HFFc6 (cell line): ENCODE measurements at regions not wholly inside any gene's neighbourhood (a gene's known extent, or its start where the extent isn't known, plus 50 kb on each side); places are given as distances from the start of the nearest gene placed in this dataset.

ENCODE experiments used
- DNase-seq: peaks from one replicate; pipeline ENCODE4 v3.0.0-alpha.2; 2018
- H3K27ac Mint-ChIP-seq: 2 replicates; pipeline ENCODE4 v1.8.0; 2020; ENCODE audit warnings: mild to moderate bottlenecking, mixed read lengths
- H3K27me3 Mint-ChIP-seq: 2 replicates; pipeline ENCODE4 v1.8.0; 2021; ENCODE audit warnings: mild to moderate bottlenecking, moderate library complexity, mixed read lengths; ENCODE audit not compliant: insufficient read depth
- H3K36me3 Mint-ChIP-seq: 2 replicates; pipeline ENCODE4 v1.8.0; 2021; ENCODE audit warnings: low read depth, mixed read lengths
- H3K4me1 Mint-ChIP-seq: 2 replicates; pipeline ENCODE4 v1.8.0; 2020; ENCODE audit warnings: low read depth, mixed read lengths
- H3K4me3 Mint-ChIP-seq: 2 replicates; pipeline ENCODE4 v1.8.0; 2020; ENCODE audit warnings: mild to moderate bottlenecking, moderate library complexity, mixed read lengths
- H3K9me3 Mint-ChIP-seq: 2 replicates; pipeline ENCODE4 v1.8.0; 2020; ENCODE audit warnings: mild to moderate bottlenecking, mixed read lengths
- CTCF ChIP-seq: fragments of 200-600 bp; sonication (generic); IDR thresholded peaks from 2 replicates; pipeline ENCODE4 v1.5.0; 2021; ENCODE audit warnings: antibody characterized with exemption, mild to moderate bottlenecking

GRCh38 chr13:75231235-75231634 is 250.7 kb downstream of the TBC1D4 start:
- Mint-ChIP-seq H3K36me3 (no peaks in the 10 kb centered on the region), H3K9me3 (no peaks in the 10 kb centered on the region), H3K4me3 (no peak overlapping the region), H3K27me3 (peaks cover 9% of the 10 kb centered on the region), H3K4me1 (peaks cover 20% of the 10 kb centered on the region), H3K27ac (no peak overlapping the region)
- TF ChIP-seq CTCF, result no peak
- DNase-seq, result no peak

- Mint-ChIP-seq H3K4me1 (peaks cover 25% of the 10 kb centered on the region), H3K36me3 (peaks cover 1% of the 10 kb centered on the region; the same call in 1 of the 2 replicates), H3K4me3 (peak overlapping the region; percentile 15; the same call in 1 of the 2 replicates), H3K9me3 (no peaks in the 10 kb centered on the region), H3K27me3 (peaks cover 5% of the 10 kb centered on the region), H3K27ac (peak overlapping the region; percentile 76)
- TF ChIP-seq CTCF, result no peak
- DNase-seq, result peak; percentile 93
Measured at GRCh38 chr13:75226733-75227435, 255.1 kb downstream of the TBC1D4 start.

GRCh38 chr13:75226092-75226491 is 255.9 kb downstream of the TBC1D4 start:
- DNase-seq, result no peak
- peaks cover 2% of the 10 kb centered on the region for H3K27me3 Mint-ChIP-seq
- TF ChIP-seq CTCF, result no peak
- peaks cover 25% of the 10 kb centered on the region for H3K4me1 Mint-ChIP-seq
- H3K4me3 Mint-ChIP-seq, result no peak overlapping the region
- peak overlapping the region; percentile 76; the same call in 1 of the 2 replicates for H3K27ac Mint-ChIP-seq
- H3K36me3 Mint-ChIP-seq, result peaks cover 4% of the 10 kb centered on the region; the same call in 1 of the 2 replicates
- H3K9me3 Mint-ChIP-seq, result no peaks in the 10 kb centered on the region

- TF ChIP-seq CTCF, result no peak
- Mint-ChIP-seq H3K4me3 (no peak overlapping the region), H3K27ac (no peak overlapping the region), H3K9me3 (no peaks in the 10 kb centered on the region), H3K4me1 (peaks cover 25% of the 10 kb centered on the region), H3K36me3 (peaks cover 4% of the 10 kb centered on the region; the same call in 1 of the 2 replicates), H3K27me3 (peaks cover 7% of the 10 kb centered on the region)
- no peak for DNase-seq
Measured at GRCh38 chr13:75225288-75226032, 256.5 kb downstream of the TBC1D4 start.

GRCh38 chr13:75224053-75224742 is 257.8 kb downstream of the TBC1D4 start:
- DNase-seq, result no peak
- H3K36me3 Mint-ChIP-seq, result peaks cover 4% of the 10 kb centered on the region; the same call in 1 of the 2 replicates
- H3K4me1 Mint-ChIP-seq, result peaks cover 35% of the 10 kb centered on the region
- no peak overlapping the region for H3K27ac Mint-ChIP-seq
- H3K9me3 Mint-ChIP-seq, result no peaks in the 10 kb centered on the region
- no peak overlapping the region for H3K4me3 Mint-ChIP-seq
- H3K27me3 Mint-ChIP-seq, result peaks cover 7% of the 10 kb centered on the region
- no peak for TF ChIP-seq CTCF
